ENCODE measurements at regions not wholly inside any gene's neighbourhood (a gene's known extent, or its start where the extent isn't known, plus 50 kb on each side); places are given as distances from the start of the nearest gene placed in this dataset.

- TF ChIP-seq CTCF (IDR thresholded peaks at IDR 0.05; ENCODE audit: low read depth, low read length, missing input control), result no peak
- no peak for TF ChIP-seq ZBTB33 (IDR thresholded peaks at IDR 0.05)
- TF ChIP-seq RAD21 (IDR thresholded peaks at IDR 0.05), result no peak
- no peak for TF ChIP-seq REST (IDR thresholded peaks at IDR 0.05)
- TF ChIP-seq ATF3 (IDR thresholded peaks at IDR 0.05), result no peak
- no peak for TF ChIP-seq RXRA (IDR thresholded peaks at IDR 0.05)
- TF ChIP-seq YY1 (IDR thresholded peaks at IDR 0.05), result no peak
- TF ChIP-seq TAF1 (conservative IDR thresholded peaks at IDR 0.05), result no peak
These were observed 75.9 kb downstream of the ADCYAP1 start for GRCh38 chr18:980586-980985.
